GM12891 (cell line): ENCODE measurements at regions not wholly inside any gene's neighbourhood (a gene's known extent, or its start where the extent isn't known, plus 50 kb on each side); places are given as distances from the start of the nearest gene placed in this dataset.

Experiments
- DNase-seq: peaks from one replicate; pipeline ENCODE4 v3.0.0; 2011; ENCODE audit warnings: low spot score; ENCODE audit not compliant: insufficient read length
- FAIRE-seq: peaks from 2 replicates; lab custom pipeline; 2011; peaks lifted over from hg19 to GRCh38; lab: Jason Lieb, UNC
- PAX5 ChIP-seq: IDR thresholded peaks from 2 replicates; pipeline ENCODE4 v1.6.1; 2011; ENCODE audit warnings: low read length, moderate library complexity, mild to moderate bottlenecking; ENCODE audit not compliant: insufficient read depth, severe bottlenecking
- POLR2A ChIP-seq: IDR thresholded peaks from 2 replicates; pipeline ENCODE4 v1.6.1; 2011; ENCODE audit warnings: low read depth, low read length, control low read depth
- POLR2AphosphoS5 ChIP-seq: IDR thresholded peaks from 2 replicates; pipeline ENCODE4 v1.6.1; 2011; ENCODE audit warnings: low read depth, low read length, control low read depth
- POU2F2 ChIP-seq: IDR thresholded peaks from 2 replicates; pipeline ENCODE4 v1.6.1; 2011; ENCODE audit warnings: low read depth, mild to moderate bottlenecking, control low read depth, low read length, moderate library complexity
- SPI1 ChIP-seq: IDR thresholded peaks from 2 replicates; pipeline ENCODE4 v1.6.1; 2011; ENCODE audit warnings: low read depth, low read length, control low read depth
- TAF1 ChIP-seq: IDR thresholded peaks from 2 replicates; pipeline ENCODE4 v1.6.1; 2011; ENCODE audit warnings: low read depth, low read length, control low read depth

DNA sequence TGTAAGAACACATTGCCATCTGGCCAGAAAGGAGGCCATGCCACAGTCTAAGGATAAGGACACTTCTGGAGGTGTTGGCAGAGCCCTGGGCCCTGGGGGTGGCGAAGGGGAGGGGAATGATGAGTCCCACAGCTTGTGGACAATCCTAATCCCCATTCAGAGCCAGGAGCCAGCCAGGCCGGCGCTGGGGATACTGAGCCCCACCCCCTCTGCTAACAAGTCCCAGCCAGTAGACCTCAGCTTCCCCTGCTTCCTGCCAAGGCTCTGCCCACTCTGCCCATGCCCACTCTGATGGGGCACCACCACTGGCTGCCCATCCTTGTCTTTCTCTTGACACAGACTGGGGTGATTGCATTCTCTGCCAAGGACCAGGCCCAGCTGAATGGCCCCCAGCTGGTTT lies 71.9 kb downstream of the NAV1 start:
- DNase-seq (no peak), FAIRE-seq (no peak)
- no peak for TF ChIP-seq TAF1
- no peak for TF ChIP-seq SPI1
- TF ChIP-seq POU2F2, result no peak
- no peak for TF ChIP-seq POLR2AphosphoS5
- no peak for TF ChIP-seq PAX5
- TF ChIP-seq POLR2A, result no peak

DNA sequence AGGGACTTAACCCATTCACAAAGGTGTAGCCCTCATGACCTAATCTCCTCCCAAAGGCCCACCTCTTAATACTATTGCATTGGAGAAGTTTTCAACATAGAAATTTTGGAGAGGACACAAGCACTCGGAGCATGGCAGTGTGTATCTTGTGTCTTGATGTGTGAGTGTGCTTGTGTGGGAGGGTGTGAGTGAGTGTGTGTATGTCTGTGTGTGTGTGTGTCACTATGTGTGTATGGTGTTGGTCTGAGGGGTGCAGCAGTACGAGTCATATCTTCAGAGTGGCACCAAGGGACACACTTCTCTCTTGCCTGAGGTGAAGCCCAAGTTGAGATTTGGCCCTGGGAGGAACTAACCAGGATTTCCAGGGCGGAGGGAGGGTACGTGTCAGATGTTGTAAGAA lies 73.7 kb downstream of the NAV1 start:
- no peak for FAIRE-seq
- no peak for DNase-seq
- TF ChIP-seq SPI1 (no peak), POLR2A (no peak), POLR2AphosphoS5 (no peak), POU2F2 (no peak), PAX5 (no peak), TAF1 (no peak)

GRCh38 chr1:201614262-201615015 lies 75.5 kb downstream of the NAV1 start:
- no peak for TF ChIP-seq PAX5
- TF ChIP-seq POU2F2, result no peak
- TF ChIP-seq POLR2A, result no peak
- no peak for TF ChIP-seq POLR2AphosphoS5
- no peak for TF ChIP-seq SPI1
- TF ChIP-seq TAF1, result no peak
- no peak for FAIRE-seq
- no peak for DNase-seq

DNA sequence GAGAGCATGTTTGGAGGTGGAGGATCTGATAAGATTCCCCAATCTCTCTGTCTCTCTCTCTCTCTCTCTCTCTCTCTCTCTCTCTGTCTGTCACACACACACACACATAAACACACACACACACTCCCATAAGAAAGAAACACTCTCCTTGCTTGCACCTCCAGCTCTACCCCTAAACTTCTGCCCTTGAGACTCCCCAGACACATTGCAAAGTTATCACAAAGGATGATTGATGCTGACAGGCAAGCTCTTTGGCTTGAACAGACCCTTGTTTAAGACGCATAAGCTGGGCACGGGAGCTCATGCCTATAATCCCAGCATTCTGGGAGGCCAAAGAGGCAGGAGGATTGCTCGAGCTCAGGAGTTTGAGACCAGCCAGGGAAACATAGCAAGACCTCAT lies 78.2 kb downstream of the NAV1 start:
- TF ChIP-seq POLR2A (no peak), POU2F2 (no peak), PAX5 (no peak), POLR2AphosphoS5 (no peak), SPI1 (no peak), TAF1 (no peak)
- DNase-seq (no peak), FAIRE-seq (no peak)

DNA sequence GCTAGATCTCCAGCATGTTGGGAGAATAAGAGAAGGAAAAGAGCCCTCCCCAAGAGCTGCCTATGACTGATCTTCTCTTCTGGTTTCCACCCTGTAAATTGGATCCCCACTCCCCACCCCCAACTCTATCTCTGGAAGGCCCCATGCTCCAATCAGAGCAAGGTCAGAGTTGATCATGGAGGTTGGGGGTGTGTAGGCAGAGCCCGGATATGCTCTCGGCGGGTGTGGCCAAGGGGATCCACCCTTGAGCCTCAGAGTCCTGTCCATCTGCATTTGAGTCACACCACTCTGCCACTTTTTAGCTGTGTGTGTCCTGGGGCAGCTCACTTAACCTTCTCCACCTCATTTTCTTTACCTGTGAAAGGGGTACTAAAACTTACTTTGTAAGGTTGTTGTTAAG lies 79.5 kb downstream of the NAV1 start:
- DNase-seq (no peak), FAIRE-seq (no peak)
- no peak for TF ChIP-seq PAX5
- TF ChIP-seq POLR2AphosphoS5, result no peak
- no peak for TF ChIP-seq TAF1

- FAIRE-seq (no peak), DNase-seq (no peak)
- TF ChIP-seq POLR2A (no peak), SPI1 (no peak), PAX5 (no peak), TAF1 (no peak), POU2F2 (no peak), POLR2AphosphoS5 (no peak)
These were observed 80.0 kb downstream of the NAV1 start for GRCh38 chr1:201618905-201619304.

- FAIRE-seq, result no peak
- TF ChIP-seq POLR2AphosphoS5, result no peak
- no peak for TF ChIP-seq SPI1
- no peak for TF ChIP-seq TAF1
- TF ChIP-seq POLR2A, result no peak
- no peak for TF ChIP-seq PAX5
- TF ChIP-seq POU2F2, result no peak
- no peak for DNase-seq
These were observed 80.6 kb downstream of the NAV1 start for GRCh38 chr1:201619513-201619912.

- no peak for FAIRE-seq
- no peak for TF ChIP-seq SPI1
- no peak for TF ChIP-seq TAF1
- TF ChIP-seq POU2F2, result no peak
- no peak for TF ChIP-seq POLR2AphosphoS5
- TF ChIP-seq POLR2A, result no peak
- DNase-seq, result no peak
These were observed 83.4 kb downstream of the NAV1 start for GRCh38 chr1:201622353-201622752.

DNA sequence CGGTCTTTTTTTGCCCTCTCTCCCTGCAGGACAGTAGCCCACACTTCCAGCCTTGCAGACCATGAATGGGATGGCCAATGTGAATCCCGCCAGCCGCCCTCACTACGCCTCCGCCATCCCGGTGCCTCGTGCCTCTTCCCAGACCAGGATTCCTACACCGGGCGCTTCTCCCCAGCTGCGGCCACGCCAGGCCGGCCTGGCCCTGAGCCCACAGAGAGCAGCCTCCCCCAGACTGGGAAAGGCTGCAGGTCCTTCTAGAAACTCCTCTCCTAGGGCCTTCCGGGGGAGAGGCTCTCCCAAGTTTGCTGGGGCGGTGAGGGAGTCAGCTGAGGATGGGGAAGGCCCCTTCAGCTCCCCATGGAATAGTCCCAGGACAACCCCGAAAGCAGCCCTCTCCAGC lies 83.9 kb downstream of the NAV1 start:
- no peak for FAIRE-seq
- no peak for DNase-seq
- no peak for TF ChIP-seq TAF1
- no peak for TF ChIP-seq POU2F2
- no peak for TF ChIP-seq POLR2A
- TF ChIP-seq SPI1, result no peak
- no peak for TF ChIP-seq PAX5
- TF ChIP-seq POLR2AphosphoS5, result no peak

GRCh38 chr1:201624741-201625225 lies 85.9 kb downstream of the NAV1 start:
- FAIRE-seq, result no peak
- TF ChIP-seq TAF1 (no peak), PAX5 (no peak), POU2F2 (no peak), POLR2AphosphoS5 (no peak), POLR2A (no peak), SPI1 (no peak)

DNA sequence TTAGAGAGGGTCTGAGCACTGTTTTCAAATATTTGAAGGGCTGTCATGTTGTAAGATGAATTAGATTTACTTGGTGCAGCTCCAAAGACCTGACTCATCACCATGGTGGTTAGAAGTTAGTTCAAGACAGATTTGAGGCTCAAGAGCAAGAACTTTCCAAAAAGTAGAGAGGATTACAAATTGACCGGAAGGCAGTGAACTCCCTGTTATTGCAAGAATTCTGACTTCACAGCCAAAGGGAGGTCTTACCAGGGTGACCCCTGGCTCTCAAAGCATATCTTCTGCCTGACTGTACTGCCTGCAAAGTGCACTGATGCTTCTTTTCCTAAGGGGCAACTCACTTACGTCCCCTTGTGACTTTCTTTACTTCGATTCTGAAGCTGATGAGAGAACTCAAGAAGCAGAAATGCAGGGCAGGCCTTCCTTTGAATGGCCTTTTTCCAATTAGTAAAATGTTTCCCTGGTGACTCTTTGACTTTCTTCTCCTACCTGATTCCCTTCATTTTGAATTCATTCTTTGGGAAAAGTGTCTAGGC lies 86.4 kb downstream of the NAV1 start:
- no peak for FAIRE-seq
- no peak for DNase-seq
- TF ChIP-seq TAF1 (no peak), POLR2A (no peak), POLR2AphosphoS5 (no peak), PAX5 (no peak), POU2F2 (no peak), SPI1 (no peak)

More at GRCh38 chr1:201624741-201625225, 85.9 kb downstream of the NAV1 start:
- DNase-seq, result no peak
